NCI-H510A (cell line): ENCODE measurements at regions not wholly inside any gene's neighbourhood (a gene's known extent, or its start where the extent isn't known, plus 50 kb on each side); places are given as distances from the start of the nearest gene placed in this dataset.

ENCODE experiments used
- DNase-seq: peaks from one replicate; lab custom pipeline; 2025; lab: John Stamatoyannopoulos, UW

GRCh38 chr5:156261275-156261939 lies 65.6 kb upstream of the SGCD start:
- DNase-seq: no peak

- no peak for DNase-seq
Observed at GRCh38 chr5:156271569-156271968, 55.4 kb upstream of the SGCD start.

- DNase-seq: no peak
Observed at GRCh38 chr5:156272139-156272538, 54.8 kb upstream of the SGCD start.

- DNase-seq: no peak
Observed at GRCh38 chr5:156273325-156273724, 53.6 kb upstream of the SGCD start.

GRCh38 chr5:156274453-156274852 lies 52.5 kb upstream of the SGCD start:
- DNase-seq: no peak
